ENCODE measurements at regions not wholly inside any gene's neighbourhood (a gene's known extent, or its start where the extent isn't known, plus 50 kb on each side); places are given as distances from the start of the nearest gene placed in this dataset.

- DNase-seq (no peak), ATAC-seq (no peak)
- no peaks in the 10 kb centered on the region for H3K27me3 ChIP-seq
- H3K36me3 ChIP-seq = no peaks in the 10 kb centered on the region
- no peaks in the 10 kb centered on the region for H3K9me3 ChIP-seq
- no peak for TF ChIP-seq CTCF (IDR thresholded peaks at IDR 0.05)
- H3K27ac ChIP-seq = no peak overlapping the region
- no peak overlapping the region for H3K4me3 ChIP-seq
- peaks cover 0 to 21% of the 10 kb centered on the region in 2 donors for H3K4me1 ChIP-seq
- intact Hi-C loops (cut with DNase I) = no loop called here
Measured at GRCh38 chr14:101118233-101118632, 214.7 kb upstream of the RTL1 start.

GRCh38 chr14:101118746-101119591 lies 215.4 kb upstream of the RTL1 start:
- DNase-seq = peak in 2 of 4 donors; percentile 27 to 76
- intact Hi-C loops (cut with DNase I) = no loop called here
- no peak for TF ChIP-seq CTCF (IDR thresholded peaks at IDR 0.05)
- Histone ChIP-seq H3K27ac (no peak overlapping the region), H3K36me3 (no peaks in the 10 kb centered on the region), H3K4me3 (no peak overlapping the region), H3K9me3 (no peaks in the 10 kb centered on the region), H3K4me1 (peaks cover 0 to 21% of the 10 kb centered on the region in 2 donors), H3K27me3 (no peaks in the 10 kb centered on the region)
- no peak for ATAC-seq

GRCh38 chr14:101119830-101120571 lies 216.5 kb upstream of the RTL1 start:
- no peaks in the 10 kb centered on the region for H3K36me3 ChIP-seq
- DNase-seq (peak in 2 of 4 donors; percentile 30 to 70), ATAC-seq (no peak)
- TF ChIP-seq CTCF (IDR thresholded peaks at IDR 0.05) = no peak
- H3K4me1 ChIP-seq = peaks cover 0 to 21% of the 10 kb centered on the region in 2 donors
- H3K27ac ChIP-seq = peak overlapping the region in 1 of 2 donors; percentile 85
- H3K4me3 ChIP-seq = peak overlapping the region; percentile 5 to 39
- intact Hi-C loops (cut with DNase I) = no loop called here
- no peaks in the 10 kb centered on the region for H3K27me3 ChIP-seq
- H3K9me3 ChIP-seq = no peaks in the 10 kb centered on the region

GRCh38 chr14:101120641-101121507 lies 217.4 kb upstream of the RTL1 start:
- Histone ChIP-seq H3K36me3 (no peaks in the 10 kb centered on the region), H3K9me3 (no peaks in the 10 kb centered on the region), H3K27me3 (no peaks in the 10 kb centered on the region), H3K4me1 (peaks cover 0 to 21% of the 10 kb centered on the region in 2 donors), H3K27ac (peak overlapping the region; percentile 13 to 85), H3K4me3 (peak overlapping the region; percentile 5 to 39)
- DNase-seq (peak in 3 of 4 donors; percentile 12 to 88 (median 80)), ATAC-seq (peak; percentile 89)
- intact Hi-C loops (cut with DNase I) = no loop called here
- no peak for TF ChIP-seq CTCF (IDR thresholded peaks at IDR 0.05)

All from left lung (tissue), 4 donors.